Naive thymus-derived CD4-positive, alpha-beta T cell (primary cell): ENCODE measurements at regions not wholly inside any gene's neighbourhood (a gene's known extent, or its start where the extent isn't known, plus 50 kb on each side); places are given as distances from the start of the nearest gene placed in this dataset.
"Not testable (repeated sequence)": the region's sequence is repeated elsewhere in the genome, so short reads cannot be mapped to it uniquely, and the experiment has no call there.

ENCODE experiments used
- ATAC-seq: fragments of 150-1000 bp; cut with Tn5 transposase; 2 replicates; pipeline ENCODE4 v1.10.0; 2021; ENCODE audit warnings: mild to moderate bottlenecking, moderate library complexity
- CTCF ChIA-PET: fragments of 350-600 bp; sonication (Branson Sonifier 250); formaldehyde crosslinking; loops from one replicate; lab custom pipeline; 2021; ENCODE audit warnings: antibody characterized with exemption; lab: Charles Lee
- POLR2A ChIA-PET: fragments of 350-600 bp; sonication (Branson Sonifier 250); formaldehyde crosslinking; loops from one replicate; lab custom pipeline; 2021; ENCODE audit warnings: antibody characterized with exemption, inconsistent platforms; lab: Charles Lee
- DNase-seq, 9 donors: peaks; one replicate each; pipeline versions ENCODE4 v3.0.0 to v3.0.0-alpha.2; 2020 to 2022; ENCODE audit warnings: mixed read lengths in 1 of 9
- H3K27ac ChIP-seq: one replicate; pipeline ENCODE4 v1.7.0; 2013; ENCODE audit warnings: mild to moderate bottlenecking, low read depth, low read length, moderate library complexity
- H3K27me3 ChIP-seq, 2 donors: one replicate each; pipeline ENCODE4 v1.7.0; 2013; ENCODE audit warnings: low read length in 2 of 2, mild to moderate bottlenecking in 2 of 2, moderate library complexity in 2 of 2; ENCODE audit not compliant: control insufficient read depth in 2 of 2, insufficient read depth in 2 of 2
- H3K36me3 ChIP-seq, 3 experiments: 1 replicate in 2 of 3; 2 replicates in 1 of 3; pipeline ENCODE4 v1.7.0; 2013; ENCODE audit warnings: low read length in 3 of 3, mild to moderate bottlenecking in 3 of 3, moderate library complexity in 1 of 3; ENCODE audit not compliant: insufficient read depth in 3 of 3, control insufficient read depth in 2 of 3
- H3K4me1 ChIP-seq, 2 donors: one replicate each; pipeline ENCODE4 v1.7.0; 2013; ENCODE audit warnings: low read length in 2 of 2, mild to moderate bottlenecking in 2 of 2, moderate library complexity in 1 of 2; ENCODE audit not compliant: control insufficient read depth in 2 of 2, insufficient read depth in 2 of 2
- H3K4me3 ChIP-seq: 2 replicates; pipeline ENCODE4 v1.7.0; 2013; ENCODE audit warnings: mild to moderate bottlenecking, low read length
- H3K9me3 ChIP-seq, 3 experiments: 1 replicate in 2 of 3; 2 replicates in 1 of 3; pipeline ENCODE4 v1.7.0; 2013; ENCODE audit warnings: low read length in 3 of 3; ENCODE audit not compliant: control insufficient read depth in 2 of 3
- H3K27ac Mint-ChIP-seq, 9 donors: one replicate each; pipeline ENCODE4 v1.8.0; 2020 to 2022; ENCODE audit warnings: mixed read lengths in 9 of 9, mild to moderate bottlenecking in 8 of 9, moderate library complexity in 5 of 9, inconsistent platforms in 2 of 9
- H3K27me3 Mint-ChIP-seq, 5 donors: one replicate each; pipeline ENCODE4 v1.8.0; 2021 to 2022; ENCODE audit warnings: mixed read lengths in 5 of 5, mild to moderate bottlenecking in 1 of 5
- H3K36me3 Mint-ChIP-seq, 5 donors: one replicate each; pipeline ENCODE4 v1.8.0; 2020 to 2022; ENCODE audit warnings: mixed read lengths in 5 of 5, mild to moderate bottlenecking in 3 of 5, inconsistent platforms in 1 of 5
- H3K4me1 Mint-ChIP-seq, 7 donors: one replicate each; pipeline ENCODE4 v1.8.0; 2020 to 2022; ENCODE audit warnings: mixed read lengths in 7 of 7, mild to moderate bottlenecking in 3 of 7, inconsistent platforms in 1 of 7
- H3K4me3 Mint-ChIP-seq, 10 donors: one replicate each; pipeline ENCODE4 v1.8.0; 2020 to 2022; ENCODE audit warnings: mild to moderate bottlenecking in 10 of 10, mixed read lengths in 10 of 10, moderate library complexity in 6 of 10, inconsistent platforms in 2 of 10
- H3K9me3 Mint-ChIP-seq, 11 donors: one replicate each; pipeline ENCODE4 v1.8.0; 2020 to 2022; ENCODE audit warnings: mixed read lengths in 11 of 11, mild to moderate bottlenecking in 4 of 11, inconsistent platforms in 1 of 11, moderate library complexity in 1 of 11
- intact Hi-C, 2 donors: fragments of 100-400 bp; cut with micrococcal nuclease; formaldehyde crosslinking; loops; one replicate each; pipeline ENCODE4 v1.15.1; 2023

DNA sequence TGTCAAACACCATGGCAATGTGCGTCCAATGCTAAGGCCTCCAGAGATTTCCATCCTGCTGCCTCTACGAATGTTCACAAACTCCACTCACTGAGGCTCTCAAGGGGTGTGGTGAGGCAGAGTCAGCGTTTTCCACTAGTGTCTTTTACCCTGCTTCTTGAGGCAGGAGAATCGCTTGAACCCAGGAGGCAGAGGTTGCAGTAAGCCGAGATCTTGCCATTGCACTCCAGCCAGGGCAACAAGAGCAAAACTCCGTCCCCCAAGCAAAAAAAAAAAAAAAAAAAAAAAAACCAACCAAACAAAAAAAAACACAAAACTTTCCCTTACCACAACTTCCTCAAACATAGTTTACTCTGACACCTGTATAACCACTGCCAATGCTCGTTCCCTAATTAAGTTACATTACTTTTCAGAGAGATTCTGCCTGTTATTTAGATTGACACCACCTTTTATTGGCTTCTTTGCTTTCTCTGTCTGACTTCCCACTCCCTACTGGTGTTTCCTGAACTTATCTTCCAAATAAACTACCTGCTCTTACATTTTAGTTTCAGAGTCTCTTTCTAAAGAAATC, 102.1 kb upstream of the ZNF746 start:
- Histone ChIP-seq H3K4me3 (peak overlapping the region; percentile 1), H3K27me3 (no peaks in the 10 kb centered on the region), H3K27ac (peak overlapping the region; percentile 56), H3K4me1 (peaks cover 18 to 22% of the 10 kb centered on the region in 2 donors), H3K9me3 (no peaks in the 10 kb centered on the region), H3K36me3 (peaks cover 0 to 22% (median 0%) of the 10 kb centered on the region in 3 experiments)
- peaks cover 4 to 52% (median 32%) of the 10 kb centered on the region in 5 donors for H3K36me3 Mint-ChIP-seq
- intact Hi-C loops: loop anchor here (1.0 kb wide), 4 partner anchors 18 to 177 kb away; partner anchors contain the start of gene ZNF746 (in 1 of the 2)
- POLR2A ChIA-PET: interaction anchor here (0.9 to 1.1 kb wide), 2 partner anchors 23 to 25 kb away, joined by 3 to 4 read pairs; no protein-coding TSS in a partner anchor
- peaks cover 30 to 47% (median 39%) of the 10 kb centered on the region in 7 donors for H3K4me1 Mint-ChIP-seq
- peak overlapping the region; percentile 78 to 94 (median 83) for H3K27ac Mint-ChIP-seq
- DNase-seq (peak in 7 of 9 donors; percentile 20 to 47 (median 27)), ATAC-seq (peak; percentile 55)
- peaks cover 0 to 9% (median 0%) of the 10 kb centered on the region in 5 donors for H3K27me3 Mint-ChIP-seq
- peak overlapping the region; percentile 53 to 84 (median 74) for H3K4me3 Mint-ChIP-seq
- peaks cover 0 to 2% (median 0%) of the 10 kb centered on the region in 11 donors for H3K9me3 Mint-ChIP-seq
- CTCF ChIA-PET: interaction anchor here (0.7 to 0.8 kb wide), 2 partner anchors 15 to 25 kb away, joined by 3 read pairs; no protein-coding TSS in a partner anchor

DNA sequence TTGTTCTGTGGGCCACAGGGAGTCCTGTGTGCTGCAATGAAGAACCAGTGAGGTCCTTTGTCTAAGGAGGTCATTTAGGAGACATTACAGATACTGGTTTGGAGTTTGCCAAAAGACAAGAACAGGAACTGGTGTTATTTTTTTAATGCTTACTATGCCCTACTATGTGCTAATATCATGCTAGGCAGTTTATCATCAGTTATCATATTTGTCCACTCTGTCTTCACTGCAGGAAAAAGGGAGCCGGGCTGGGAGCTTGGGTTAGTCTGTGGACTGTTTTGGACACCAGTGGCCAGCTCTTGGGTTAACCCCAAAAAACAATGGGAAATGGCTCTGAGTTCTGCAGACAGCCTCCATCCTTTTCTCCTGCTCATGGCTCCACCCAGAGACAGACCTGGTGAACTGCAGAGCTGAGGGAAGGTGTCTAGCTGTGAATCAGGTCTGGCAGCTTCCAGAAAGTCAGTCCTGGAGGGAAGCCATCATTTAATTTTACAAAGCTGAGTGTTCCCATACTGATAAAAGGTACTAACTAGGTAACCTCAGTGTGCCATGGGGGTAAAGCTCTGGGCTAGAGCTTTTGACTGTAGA, 101.2 kb upstream of the ZNF746 start:
- H3K27me3 ChIP-seq: no peaks in the 10 kb centered on the region
- H3K27ac ChIP-seq: no peak overlapping the region
- H3K4me1 Mint-ChIP-seq: peaks cover 30 to 49% (median 42%) of the 10 kb centered on the region in 7 donors
- H3K36me3 ChIP-seq: peaks cover 0 to 22% (median 0%) of the 10 kb centered on the region in 3 experiments
- intact Hi-C loops: loop anchor here in 1 of 2 donors (1.0 kb wide), 3 partner anchors 18 to 177 kb away; partner anchors contain the start of gene ZNF746
- H3K9me3 ChIP-seq: no peaks in the 10 kb centered on the region
- DNase-seq (peak in 1 of 9 donors; percentile 30), ATAC-seq (no peak)
- peak overlapping the region in 7 of 10 donors; percentile 18 to 84 (median 77) for H3K4me3 Mint-ChIP-seq
- POLR2A ChIA-PET: interaction anchor here (0.9 kb wide), 2 partner anchors 25 to 27 kb away, joined by 3 read pairs; no protein-coding TSS in a partner anchor
- no peak overlapping the region for H3K4me3 ChIP-seq
- CTCF ChIA-PET: interaction anchor here (0.9 kb wide), 1 partner anchor 26 kb away, joined by 6 read pairs; no protein-coding TSS in a partner anchor
- H3K27me3 Mint-ChIP-seq: peaks cover 0 to 9% (median 0%) of the 10 kb centered on the region in 5 donors
- peaks cover 0 to 2% (median 0%) of the 10 kb centered on the region in 11 donors for H3K9me3 Mint-ChIP-seq
- peak overlapping the region in 7 of 9 donors; percentile 78 to 94 (median 88) for H3K27ac Mint-ChIP-seq
- H3K4me1 ChIP-seq: peaks cover 18 to 22% of the 10 kb centered on the region in 2 donors
- H3K36me3 Mint-ChIP-seq: peaks cover 6 to 56% (median 32%) of the 10 kb centered on the region in 5 donors

DNA sequence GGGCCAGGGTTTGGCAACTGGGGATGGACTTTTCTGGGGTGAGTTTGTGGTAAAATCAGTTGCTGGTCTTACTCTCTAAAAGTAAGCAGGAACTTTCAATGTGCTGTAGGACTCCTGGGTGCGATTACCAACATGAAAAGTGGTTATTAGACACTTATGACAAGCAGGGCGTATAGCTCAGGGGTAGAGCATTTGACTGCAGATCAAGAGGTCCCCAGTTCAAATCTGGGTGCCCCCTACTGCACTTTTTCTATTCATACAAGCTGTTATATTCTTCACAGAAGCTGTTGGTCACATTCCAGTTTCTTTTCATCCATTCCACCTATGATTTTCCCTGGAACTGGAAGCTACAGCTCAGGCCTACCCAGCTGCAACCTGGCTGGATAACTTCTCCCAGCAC, 100.2 kb upstream of the ZNF746 start:
- intact Hi-C loops, CTCF ChIA-PET, POLR2A ChIA-PET, ATAC-seq, H3K9me3 Mint-ChIP-seq, H3K27ac ChIP-seq, H3K9me3 ChIP-seq, H3K27me3 Mint-ChIP-seq, H3K4me3 ChIP-seq, H3K27me3 ChIP-seq, DNase-seq, H3K4me3 Mint-ChIP-seq: not testable (repeated sequence)
- peaks cover 18 to 22% of the 10 kb centered on the region in 2 donors for H3K4me1 ChIP-seq
- Mint-ChIP-seq H3K4me1 (peaks cover 30 to 53% (median 42%) of the 10 kb centered on the region in 7 donors), H3K36me3 (peaks cover 8 to 56% (median 28%) of the 10 kb centered on the region in 5 donors), H3K27ac (peak overlapping the region in 4 of 9 donors; percentile 19 to 59 (median 48))
- peaks cover 0 to 24% (median 0%) of the 10 kb centered on the region in 3 experiments for H3K36me3 ChIP-seq

DNA sequence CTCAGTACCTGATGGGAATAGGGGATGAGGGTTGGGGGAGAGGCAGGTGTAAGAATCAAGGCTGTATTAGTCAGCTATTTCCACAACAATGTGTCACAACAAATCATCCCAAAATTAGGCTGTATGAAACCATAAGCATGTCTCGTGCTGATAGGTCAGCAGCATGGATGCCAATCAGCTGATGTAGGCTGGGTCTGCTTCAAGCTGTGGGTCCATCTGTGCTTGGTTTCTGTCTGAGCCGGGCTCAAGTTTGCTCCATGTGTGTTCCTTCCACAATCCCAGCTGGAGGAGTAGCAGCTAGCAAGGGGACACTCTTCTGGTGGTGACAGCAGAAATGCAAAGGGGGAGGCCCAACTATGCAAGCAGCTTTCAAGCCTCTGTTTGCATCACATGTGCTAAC, 97.9 kb upstream of the ZNF746 start:
- POLR2A ChIA-PET: no interaction called here
- Mint-ChIP-seq H3K27ac (no peak overlapping the region), H3K27me3 (peaks cover 0 to 6% (median 0%) of the 10 kb centered on the region in 5 donors), H3K4me1 (peaks cover 18 to 38% (median 33%) of the 10 kb centered on the region in 7 donors), H3K9me3 (no peaks in the 10 kb centered on the region), H3K4me3 (no peak overlapping the region), H3K36me3 (peaks cover 11 to 62% (median 33%) of the 10 kb centered on the region in 5 donors)
- H3K4me3 ChIP-seq: no peak overlapping the region
- no peak for DNase-seq
- CTCF ChIA-PET: no interaction called here
- H3K9me3 ChIP-seq: no peaks in the 10 kb centered on the region
- ATAC-seq: no peak
- H3K36me3 ChIP-seq: peaks cover 0 to 36% (median 0%) of the 10 kb centered on the region in 3 experiments
- peaks cover 14 to 16% of the 10 kb centered on the region in 2 donors for H3K4me1 ChIP-seq
- intact Hi-C loops: no loop called here
- H3K27me3 ChIP-seq: no peaks in the 10 kb centered on the region
- H3K27ac ChIP-seq: no peak overlapping the region

- Mint-ChIP-seq H3K36me3 (peaks cover 14 to 66% (median 37%) of the 10 kb centered on the region in 5 donors), H3K27me3 (peaks cover 0 to 6% (median 0%) of the 10 kb centered on the region in 5 donors), H3K27ac (no peak overlapping the region), H3K9me3 (no peaks in the 10 kb centered on the region), H3K4me3 (no peak overlapping the region), H3K4me1 (peaks cover 15 to 35% (median 29%) of the 10 kb centered on the region in 7 donors)
- DNase-seq (no peak), ATAC-seq (no peak)
- no peak overlapping the region for H3K4me3 ChIP-seq
- intact Hi-C loops: no loop called here
- ChIA-PET CTCF (no interaction called here), POLR2A (no interaction called here)
- H3K36me3 ChIP-seq: peaks cover 0 to 39% (median 0%) of the 10 kb centered on the region in 3 experiments
- H3K4me1 ChIP-seq: peaks cover 12% of the 10 kb centered on the region in 2 donors
- no peaks in the 10 kb centered on the region for H3K9me3 ChIP-seq
- H3K27ac ChIP-seq: no peak overlapping the region
- no peaks in the 10 kb centered on the region for H3K27me3 ChIP-seq
Measured at GRCh38 chr7:149595078-149595477, 97.5 kb upstream of the ZNF746 start.

- no peaks in the 10 kb centered on the region for H3K27me3 Mint-ChIP-seq
- CTCF ChIA-PET: interaction anchor here (0.8 kb wide), 1 partner anchor 37 kb away, joined by 4 read pairs; no protein-coding TSS in a partner anchor
- Histone ChIP-seq H3K4me3 (no peak overlapping the region), H3K36me3 (peaks cover 0 to 71% (median 7%) of the 10 kb centered on the region in 3 experiments), H3K9me3 (no peaks in the 10 kb centered on the region), H3K27ac (no peak overlapping the region), H3K4me1 (no peaks in the 10 kb centered on the region), H3K27me3 (no peaks in the 10 kb centered on the region)
- peaks cover 0 to 19% (median 10%) of the 10 kb centered on the region in 7 donors for H3K4me1 Mint-ChIP-seq
- H3K36me3 Mint-ChIP-seq: peaks cover 16 to 79% (median 50%) of the 10 kb centered on the region in 5 donors
- intact Hi-C loops: no loop called here
- peaks cover 0 to 4% (median 0%) of the 10 kb centered on the region in 11 donors for H3K9me3 Mint-ChIP-seq
- ATAC-seq (no peak), DNase-seq (no peak)
- H3K27ac Mint-ChIP-seq: no peak overlapping the region
- H3K4me3 Mint-ChIP-seq: no peak overlapping the region
- POLR2A ChIA-PET: interaction anchor here (1.2 kb wide), 1 partner anchor 26 kb away, joined by 3 read pairs; no protein-coding TSS in a partner anchor
Measured at GRCh38 chr7:149588930-149589329, 91.3 kb upstream of the ZNF746 start.
